HFFc6 (cell line): ENCODE measurements at regions not wholly inside any gene's neighbourhood (a gene's known extent, or its start where the extent isn't known, plus 50 kb on each side); places are given as distances from the start of the nearest gene placed in this dataset.

ENCODE experiments used
- DNase-seq: peaks from one replicate; pipeline ENCODE4 v3.0.0-alpha.2; 2018
- H3K27ac Mint-ChIP-seq: 2 replicates; pipeline ENCODE4 v1.8.0; 2020; ENCODE audit warnings: mild to moderate bottlenecking, mixed read lengths
- H3K27me3 Mint-ChIP-seq: 2 replicates; pipeline ENCODE4 v1.8.0; 2021; ENCODE audit warnings: mild to moderate bottlenecking, moderate library complexity, mixed read lengths; ENCODE audit not compliant: insufficient read depth
- H3K36me3 Mint-ChIP-seq: 2 replicates; pipeline ENCODE4 v1.8.0; 2021; ENCODE audit warnings: low read depth, mixed read lengths
- H3K4me1 Mint-ChIP-seq: 2 replicates; pipeline ENCODE4 v1.8.0; 2020; ENCODE audit warnings: low read depth, mixed read lengths
- H3K4me3 Mint-ChIP-seq: 2 replicates; pipeline ENCODE4 v1.8.0; 2020; ENCODE audit warnings: mild to moderate bottlenecking, moderate library complexity, mixed read lengths
- H3K9me3 Mint-ChIP-seq: 2 replicates; pipeline ENCODE4 v1.8.0; 2020; ENCODE audit warnings: mild to moderate bottlenecking, mixed read lengths
- TF ChIP-seq, protein P1 (sequence below): fragments of 200-600 bp; sonication (generic); IDR thresholded peaks from 2 replicates; pipeline ENCODE4 v1.5.0; 2021; ENCODE audit warnings: antibody characterized with exemption, mild to moderate bottlenecking

GRCh38 chr6:105907301-105907700 is 178.8 kb upstream of the PRDM1 start:
- Mint-ChIP-seq H3K27ac (no peak overlapping the region), H3K4me1 (peaks cover 16% of the 10 kb centered on the region), H3K36me3 (no peaks in the 10 kb centered on the region), H3K9me3 (no peaks in the 10 kb centered on the region), H3K27me3 (no peaks in the 10 kb centered on the region; the same call in 1 of the 2 replicates), H3K4me3 (no peak overlapping the region)
- no peak for DNase-seq
- TF ChIP-seq, protein P1, sequence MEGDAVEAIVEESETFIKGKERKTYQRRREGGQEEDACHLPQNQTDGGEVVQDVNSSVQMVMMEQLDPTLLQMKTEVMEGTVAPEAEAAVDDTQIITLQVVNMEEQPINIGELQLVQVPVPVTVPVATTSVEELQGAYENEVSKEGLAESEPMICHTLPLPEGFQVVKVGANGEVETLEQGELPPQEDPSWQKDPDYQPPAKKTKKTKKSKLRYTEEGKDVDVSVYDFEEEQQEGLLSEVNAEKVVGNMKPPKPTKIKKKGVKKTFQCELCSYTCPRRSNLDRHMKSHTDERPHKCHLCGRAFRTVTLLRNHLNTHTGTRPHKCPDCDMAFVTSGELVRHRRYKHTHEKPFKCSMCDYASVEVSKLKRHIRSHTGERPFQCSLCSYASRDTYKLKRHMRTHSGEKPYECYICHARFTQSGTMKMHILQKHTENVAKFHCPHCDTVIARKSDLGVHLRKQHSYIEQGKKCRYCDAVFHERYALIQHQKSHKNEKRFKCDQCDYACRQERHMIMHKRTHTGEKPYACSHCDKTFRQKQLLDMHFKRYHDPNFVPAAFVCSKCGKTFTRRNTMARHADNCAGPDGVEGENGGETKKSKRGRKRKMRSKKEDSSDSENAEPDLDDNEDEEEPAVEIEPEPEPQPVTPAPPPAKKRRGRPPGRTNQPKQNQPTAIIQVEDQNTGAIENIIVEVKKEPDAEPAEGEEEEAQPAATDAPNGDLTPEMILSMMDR = no peak

DNA sequence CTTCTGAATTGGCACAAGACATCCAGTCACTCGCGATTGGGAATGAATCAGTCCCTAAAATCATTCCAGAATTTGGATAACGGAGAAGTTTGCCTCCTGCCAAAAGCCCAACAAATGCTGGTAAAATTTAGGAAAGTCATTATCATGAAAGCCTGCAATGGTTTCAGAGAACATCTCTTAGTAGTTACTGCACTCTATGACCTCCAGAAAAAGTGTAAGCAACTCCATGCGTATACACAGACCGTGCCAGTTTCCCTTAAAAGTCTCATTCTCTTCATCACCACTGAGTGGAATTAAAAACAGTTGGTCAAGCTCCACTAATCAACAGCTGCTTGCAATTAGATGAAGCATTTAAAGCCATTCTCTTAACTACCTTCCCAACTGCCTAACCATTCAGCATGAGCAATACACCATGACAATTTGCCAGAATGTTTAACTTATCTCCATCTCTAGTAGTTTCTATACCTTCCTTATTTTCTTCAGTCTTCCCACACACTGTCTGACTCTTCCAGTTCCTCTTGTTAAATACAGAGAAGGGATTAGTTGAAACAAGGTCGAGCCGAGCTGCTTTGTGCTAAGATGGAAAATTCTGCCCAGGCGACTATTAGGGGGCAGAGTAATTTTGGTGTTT is 183.6 kb upstream of the PRDM1 start:
- H3K9me3 Mint-ChIP-seq = no peaks in the 10 kb centered on the region
- TF ChIP-seq, protein P1 = no peak
- peaks cover 41% of the 10 kb centered on the region for H3K4me1 Mint-ChIP-seq
- peak; percentile 66 for DNase-seq
- H3K36me3 Mint-ChIP-seq = 0 out of 2 replicates have a peak, but pooled peaks cover 4% of the 10 kb centered on the region
- peak overlapping the region; percentile 70 for H3K27ac Mint-ChIP-seq
- H3K27me3 Mint-ChIP-seq = no peaks in the 10 kb centered on the region
- H3K4me3 Mint-ChIP-seq = peak overlapping the region; percentile 71

GRCh38 chr6:105901583-105901982 is 184.6 kb upstream of the PRDM1 start:
- TF ChIP-seq, protein P1 = no peak
- Mint-ChIP-seq H3K9me3 (no peaks in the 10 kb centered on the region), H3K4me1 (peaks cover 41% of the 10 kb centered on the region), H3K36me3 (0 out of 2 replicates have a peak, but pooled peaks cover 4% of the 10 kb centered on the region), H3K27ac (no peak overlapping the region; the same call in 1 of the 2 replicates), H3K27me3 (no peaks in the 10 kb centered on the region), H3K4me3 (no peak overlapping the region)
- DNase-seq = no peak

- DNase-seq = peak; percentile 76
- no peaks in the 10 kb centered on the region for H3K9me3 Mint-ChIP-seq
- no peaks in the 10 kb centered on the region for H3K27me3 Mint-ChIP-seq
- H3K27ac Mint-ChIP-seq = peak overlapping the region; percentile 80
- peak overlapping the region; percentile 34; the same call in 1 of the 2 replicates for H3K4me3 Mint-ChIP-seq
- TF ChIP-seq, protein P1 = no peak
- 0 out of 2 replicates have a peak, but pooled peaks cover 4% of the 10 kb centered on the region for H3K36me3 Mint-ChIP-seq
- peaks cover 41% of the 10 kb centered on the region for H3K4me1 Mint-ChIP-seq
Measured at GRCh38 chr6:105900125-105900937, 185.8 kb upstream of the PRDM1 start.

DNA sequence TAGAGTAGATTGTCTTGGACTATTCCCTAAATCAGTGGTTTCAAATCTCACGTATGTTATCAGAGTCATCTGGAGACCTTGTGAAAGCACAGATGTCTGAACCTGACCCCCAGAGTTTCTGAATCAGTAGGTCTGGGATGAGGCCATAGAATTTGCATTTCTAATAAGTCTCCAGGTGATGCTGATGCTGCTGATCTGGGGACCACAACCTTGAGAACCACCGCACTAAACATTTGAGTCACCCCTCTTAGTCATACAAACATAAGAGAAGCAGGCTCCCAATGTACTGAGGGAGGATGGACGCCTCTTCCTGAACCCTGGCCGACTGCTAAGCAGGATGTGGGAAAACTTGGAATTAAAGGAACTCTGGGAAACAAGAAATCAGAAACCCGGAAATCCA is 187.8 kb upstream of the PRDM1 start:
- H3K36me3 Mint-ChIP-seq = 0 out of 2 replicates have a peak, but pooled peaks cover 4% of the 10 kb centered on the region
- no peak overlapping the region; the same call in 1 of the 2 replicates for H3K27ac Mint-ChIP-seq
- TF ChIP-seq, protein P1 = no peak
- no peaks in the 10 kb centered on the region for H3K9me3 Mint-ChIP-seq
- H3K4me3 Mint-ChIP-seq = peak overlapping the region; percentile 4; the same call in 1 of the 2 replicates
- 0 out of 2 replicates have a peak, but pooled peaks cover 1% of the 10 kb centered on the region for H3K27me3 Mint-ChIP-seq
- peaks cover 45% of the 10 kb centered on the region for H3K4me1 Mint-ChIP-seq
- DNase-seq = peak; percentile 70
